H1 (cell line): ENCODE measurements at regions not wholly inside any gene's neighbourhood (a gene's known extent, or its start where the extent isn't known, plus 50 kb on each side); places are given as distances from the start of the nearest gene placed in this dataset.

ENCODE experiments used
- CTCF ChIA-PET: fragments of 300-600 bp; sonication (Branson Sonifier 250); formaldehyde crosslinking; loops from one replicate; lab custom pipeline; 2021; ENCODE audit not compliant: partially characterized antibody; lab: Charles Lee
- POLR2A ChIA-PET: fragments of 300-600 bp; sonication (Branson Sonifier 250); formaldehyde crosslinking; loops from one replicate; lab custom pipeline; 2021; ENCODE audit warnings: inconsistent platforms; ENCODE audit not compliant: partially characterized antibody; lab: Charles Lee
- DNase-seq, 2 experiments: peaks; one replicate each; pipeline versions ENCODE4 v3.0.0 to v3.0.0-alpha.2; 2010 to 2022; ENCODE audit warnings: low spot score in 2 of 2, low read depth in 1 of 2, mixed read lengths in 1 of 2
- FAIRE-seq: peaks from 2 replicates; lab custom pipeline; 2011; peaks lifted over from hg19 to GRCh38; lab: Jason Lieb, UNC
- H2AFZ ChIP-seq: 2 replicates; pipeline ENCODE4 v1.8.1; 2012; ENCODE audit warnings: low read length, inconsistent platforms
- H2AK5ac ChIP-seq: 2 replicates; pipeline ENCODE4 v1.6.1; 2013; ENCODE audit warnings: low read depth, low read length
- H2BK120ac ChIP-seq: replicated peaks from 2 replicates; pipeline ENCODE3; 2013; ENCODE audit warnings: low read depth, low read length, inconsistent platforms
- H2BK12ac ChIP-seq: 2 replicates; pipeline ENCODE4 v1.6.1; 2013; ENCODE audit warnings: low read depth, low read length
- H2BK15ac ChIP-seq: 2 replicates; pipeline ENCODE4 v1.6.1; 2013; ENCODE audit warnings: low read length
- H2BK20ac ChIP-seq: 2 replicates; pipeline ENCODE4 v1.6.1; 2013; ENCODE audit warnings: low read length
- H2BK5ac ChIP-seq: 2 replicates; pipeline ENCODE4 v1.6.1; 2013; ENCODE audit warnings: low read depth, low read length
- H3K14ac ChIP-seq: 2 replicates; pipeline ENCODE4 v1.6.1; 2013; ENCODE audit warnings: inconsistent platforms; ENCODE audit not compliant: insufficient read length
- H3K18ac ChIP-seq: 2 replicates; pipeline ENCODE4 v1.6.1; 2013; ENCODE audit warnings: low read length; ENCODE audit errors: extremely low read depth
- H3K23ac ChIP-seq: 2 replicates; pipeline ENCODE4 v1.6.1; 2013; ENCODE audit warnings: inconsistent platforms; ENCODE audit not compliant: insufficient read length
- H3K23me2 ChIP-seq: 2 replicates; pipeline ENCODE4 v1.6.1; 2013; ENCODE audit warnings: low read depth, low read length
- H3K27ac ChIP-seq: 2 replicates; pipeline ENCODE4 v1.6.1; 2011; ENCODE audit warnings: low read depth, low read length, inconsistent platforms
- H3K27me3 ChIP-seq, 4 experiments: replicated peaks in 1 of 4; 1 replicate in 1 of 4; 2 replicates in 3 of 4; pipeline versions ENCODE4 v1.6.1 to v1.8.1; 2011 to 2013; ENCODE audit warnings: low read length in 3 of 4, mild to moderate bottlenecking in 3 of 4, inconsistent platforms in 2 of 4, mixed read lengths in 2 of 4, moderate library complexity in 1 of 4; ENCODE audit not compliant: control insufficient read depth in 3 of 4, insufficient read depth in 3 of 4; ENCODE audit errors: extremely low read depth in 1 of 4
- H3K36me3 ChIP-seq, 4 experiments: 2 replicates each; pipeline versions ENCODE4 v1.6.1 to v1.8.1; 2011 to 2013; ENCODE audit warnings: mild to moderate bottlenecking in 4 of 4, low read length in 3 of 4, moderate library complexity in 2 of 4, control low read depth in 1 of 4, inconsistent platforms in 1 of 4; ENCODE audit not compliant: insufficient read depth in 4 of 4, control insufficient read depth in 2 of 4
- H3K4ac ChIP-seq: replicated peaks from 2 replicates; pipeline ENCODE3; 2013; ENCODE audit warnings: low read length, low read depth, mixed read lengths, inconsistent platforms; ENCODE audit not compliant: insufficient read length
- H3K4me1 ChIP-seq, 4 experiments: replicated peaks in 1 of 4; 1 replicate in 1 of 4; 2 replicates in 3 of 4; pipeline versions ENCODE4 v1.6.1 to v1.8.1; 2011 to 2013; ENCODE audit warnings: low read length in 3 of 4, inconsistent platforms in 2 of 4, mixed read lengths in 1 of 4; ENCODE audit not compliant: insufficient read depth in 4 of 4, control insufficient read depth in 3 of 4
- H3K4me2 ChIP-seq, 2 experiments: 2 replicates each; pipeline versions ENCODE4 v1.6.1 to v1.8.1; 2011 to 2013; ENCODE audit warnings: low read depth in 2 of 2, low read length in 2 of 2, control low read depth in 1 of 2, inconsistent platforms in 1 of 2, mild to moderate bottlenecking in 1 of 2; ENCODE audit not compliant: insufficient read depth in 1 of 2
- H3K4me3 ChIP-seq, 4 experiments: fragments of 200-600, 300-600 bp in 1 of 4; sonication (generic), shearing (Covaris generic), sonication (Bioruptor Twin) in 1 of 4; 2 replicates each; pipeline versions ENCODE4 v1.5.1 to v1.8.1; 2011 to 2016; ENCODE audit warnings: low read length in 4 of 4, low read depth in 3 of 4, control low read depth in 2 of 4, inconsistent platforms in 2 of 4, mild to moderate bottlenecking in 2 of 4, mixed read lengths in 1 of 4, moderate library complexity in 1 of 4; ENCODE audit not compliant: insufficient read depth in 2 of 4; ENCODE audit errors: extremely low read depth in 1 of 4
- H3K56ac ChIP-seq: replicated peaks from 2 replicates; pipeline ENCODE3; 2013; ENCODE audit warnings: low read depth, mild to moderate bottlenecking, mixed read lengths, low read length, inconsistent platforms; ENCODE audit not compliant: insufficient read length
- H3K79me1 ChIP-seq: 2 replicates; pipeline ENCODE4 v1.6.1; 2013; ENCODE audit warnings: low read depth, low read length, control low read depth
- H3K79me2 ChIP-seq, 2 experiments: 2 replicates each; pipeline versions ENCODE4 v1.6.1 to v1.8.1; 2012 to 2013; ENCODE audit warnings: low read length in 2 of 2, mild to moderate bottlenecking in 2 of 2, inconsistent platforms in 1 of 2; ENCODE audit not compliant: insufficient read depth in 2 of 2, control insufficient read depth in 1 of 2
- H3K9ac ChIP-seq, 4 experiments: replicated peaks in 1 of 4; 1 replicate in 1 of 4; 2 replicates in 3 of 4; pipeline versions ENCODE4 v1.6.1 to v1.8.1; 2011 to 2013; ENCODE audit warnings: low read depth in 3 of 4, low read length in 3 of 4, control low read depth in 2 of 4, mild to moderate bottlenecking in 2 of 4, moderate library complexity in 2 of 4, inconsistent platforms in 1 of 4; ENCODE audit errors: extremely low read depth in 1 of 4
- H3K9me3 ChIP-seq, 2 experiments: 2 replicates each; pipeline versions ENCODE4 v1.6.1 to v1.8.1; 2012 to 2013; ENCODE audit warnings: mild to moderate bottlenecking in 2 of 2, moderate library complexity in 2 of 2, control low read depth in 1 of 2, inconsistent platforms in 1 of 2, low read depth in 1 of 2, low read length in 1 of 2, mixed read lengths in 1 of 2; ENCODE audit not compliant: insufficient read depth in 2 of 2
- H4K20me1 ChIP-seq, 2 experiments: replicated peaks in 1 of 2; 2 replicates each; pipeline versions ENCODE3 to v1.8.1; 2011 to 2013; ENCODE audit warnings: inconsistent platforms in 2 of 2, low read length in 2 of 2, mild to moderate bottlenecking in 1 of 2; ENCODE audit not compliant: insufficient read depth in 2 of 2, control insufficient read depth in 1 of 2
- H4K5ac ChIP-seq: 2 replicates; pipeline ENCODE4 v1.6.1; 2013; ENCODE audit warnings: low read length, low read depth, mixed read lengths, inconsistent platforms; ENCODE audit not compliant: insufficient read length
- H4K8ac ChIP-seq: 2 replicates; pipeline ENCODE4 v1.8.0; 2013; ENCODE audit warnings: mild to moderate bottlenecking, moderate library complexity, low read length, inconsistent platforms; ENCODE audit not compliant: insufficient read depth; ENCODE audit errors: extremely low read depth
- H4K91ac ChIP-seq: replicated peaks from 2 replicates; pipeline ENCODE3; 2013; ENCODE audit warnings: low read length, mixed read lengths, inconsistent platforms; ENCODE audit not compliant: insufficient read length
- CHD2 ChIP-seq: IDR thresholded peaks from 2 replicates; pipeline ENCODE4 v1.6.1; 2012; ENCODE audit warnings: low read length, improper control_type of control experiment
- CTCF ChIP-seq, 3 experiments: IDR thresholded peaks; 1 replicate in 2 of 3; 2 replicates in 1 of 3; pipeline versions ENCODE4 v1.5.1 to v1.6.1; 2011; ENCODE audit warnings: low read length in 3 of 3, mild to moderate bottlenecking in 3 of 3, inconsistent platforms in 2 of 3, low read depth in 1 of 3, moderate library complexity in 1 of 3; ENCODE audit not compliant: insufficient read depth in 1 of 3; ENCODE audit errors: control extremely low read depth in 1 of 3
- FOSL1 ChIP-seq: IDR thresholded peaks from 2 replicates; pipeline ENCODE4 v1.6.1; 2011; ENCODE audit warnings: mild to moderate bottlenecking, low read depth, low read length, moderate library complexity; ENCODE audit not compliant: insufficient read depth
- KDM4A ChIP-seq: IDR thresholded peaks from one replicate; pipeline ENCODE4 v1.7.1; 2012; ENCODE audit warnings: low read depth, mild to moderate bottlenecking, moderate library complexity, low read length, inconsistent platforms; ENCODE audit not compliant: severe bottlenecking
- KDM5A ChIP-seq: fragments of 200-600 bp; IDR thresholded peaks from 2 replicates; pipeline ENCODE4 v1.7.1; 2012; ENCODE audit warnings: mild to moderate bottlenecking, low read length, inconsistent platforms, mixed read lengths
- NANOG ChIP-seq: IDR thresholded peaks from 2 replicates; pipeline ENCODE4 v1.6.1; 2011; ENCODE audit warnings: low read length, low read depth, mild to moderate bottlenecking, inconsistent platforms; ENCODE audit not compliant: insufficient read depth, poor library complexity, severe bottlenecking
- SAP30 ChIP-seq: fragments of 300-600 bp; sonication (generic); IDR thresholded peaks from 2 replicates; pipeline ENCODE4 v1.7.1; 2012; ENCODE audit warnings: low read length, moderate library complexity, mild to moderate bottlenecking, inconsistent platforms; ENCODE audit not compliant: insufficient read depth, insufficient replicate concordance
- SIRT6 ChIP-seq: IDR thresholded peaks from one replicate; pipeline ENCODE4 v1.7.1; 2012; ENCODE audit warnings: low read length, inconsistent platforms
- SIX5 ChIP-seq: IDR thresholded peaks from 2 replicates; pipeline ENCODE4 v1.6.1; 2011; ENCODE audit warnings: mild to moderate bottlenecking, low read depth, low read length
- SP4 ChIP-seq: IDR thresholded peaks from 2 replicates; pipeline ENCODE4 v1.6.1; 2012; ENCODE audit warnings: low read length, inconsistent platforms

DNA sequence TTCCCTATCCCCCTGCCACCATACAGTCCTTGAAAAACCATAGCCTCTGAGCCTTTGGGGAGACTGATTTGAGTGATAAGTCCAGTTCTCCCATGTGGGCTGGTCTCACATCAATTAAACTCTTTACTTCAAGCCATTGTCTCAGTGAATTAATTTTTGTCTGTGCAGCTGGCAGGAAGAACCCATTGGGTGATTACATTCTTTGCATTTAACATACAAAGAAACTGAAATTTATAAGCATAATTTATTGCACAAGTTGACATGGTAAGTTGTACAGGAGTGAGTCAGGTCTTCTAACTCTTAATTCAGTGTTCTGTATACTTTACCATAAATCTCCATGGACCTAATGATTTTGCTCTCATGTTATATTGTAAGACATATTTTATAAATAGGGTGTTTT lies 1613.0 kb upstream of the LRRTM3 start:
- H3K27ac ChIP-seq, result no peak overlapping the region
- no peak overlapping the region for H2AFZ ChIP-seq
- H4K8ac ChIP-seq, result no peak overlapping the region
- no peak overlapping the region for H3K4ac ChIP-seq
- no peak overlapping the region for H3K9ac ChIP-seq
- no peak overlapping the region for H4K5ac ChIP-seq
- H3K23ac ChIP-seq, result no peak overlapping the region
- H3K4me1 ChIP-seq, result no peaks in the 10 kb centered on the region; a peak in 1 of 7 replicates
- FAIRE-seq (no peak), DNase-seq (no peak)
- no peak overlapping the region for H3K4me3 ChIP-seq
- H4K20me1 ChIP-seq, result no peaks in the 10 kb centered on the region
- H3K4me2 ChIP-seq, result no peak overlapping the region
- no peak overlapping the region for H2AK5ac ChIP-seq
- ChIA-PET POLR2A (no interaction called here), CTCF (interaction anchor here (0.6 to 1.5 kb wide), 2 partner anchors 10 to 18 kb away, joined by 3 to 4 read pairs; no protein-coding TSS in a partner anchor)
- H3K56ac ChIP-seq, result no peak overlapping the region
- no peak overlapping the region for H2BK5ac ChIP-seq
- H2BK20ac ChIP-seq, result no peak overlapping the region
- H3K18ac ChIP-seq, result no peak overlapping the region
- H3K9me3 ChIP-seq, result no peaks in the 10 kb centered on the region
- no peaks in the 10 kb centered on the region for H3K79me2 ChIP-seq
- TF ChIP-seq FOSL1 (no peak), SAP30 (no peak), SIX5 (no peak), CHD2 (no peak), NANOG (no peak), SP4 (no peak), CTCF (IDR thresholded peaks at IDR 0.05; ENCODE audit: control extremely low read depth in 1 of 3, insufficient read depth in 1 of 3, low read depth in 1 of 3, low read length in 3 of 3) (no peak), KDM4A (no peak), KDM5A (no peak), SIRT6 (no peak)
- no peak overlapping the region for H2BK120ac ChIP-seq
- H2BK12ac ChIP-seq, result no peak overlapping the region
- H3K36me3 ChIP-seq, result no peaks in the 10 kb centered on the region
- H3K23me2 ChIP-seq, result no peaks in the 10 kb centered on the region
- no peaks in the 10 kb centered on the region for H3K27me3 ChIP-seq
- no peaks in the 10 kb centered on the region for H3K79me1 ChIP-seq
- no peak overlapping the region for H4K91ac ChIP-seq
- H3K14ac ChIP-seq, result no peak overlapping the region
- no peak overlapping the region for H2BK15ac ChIP-seq
